Left kidney (tissue), 1 donor: ENCODE measurements at regions not wholly inside any gene's neighbourhood (a gene's known extent, or its start where the extent isn't known, plus 50 kb on each side); places are given as distances from the start of the nearest gene placed in this dataset.
A peak's percentile ranks its signal among the peaks of the same experiment; 100 is the strongest.
"Not testable (repeated sequence)": the region's sequence is repeated elsewhere in the genome, so short reads cannot be mapped to it uniquely, and the experiment has no call there.

Experiments
- DNase-seq: peaks from one replicate; pipeline ENCODE4 v3.0.0-alpha.2; 2013

DNA sequence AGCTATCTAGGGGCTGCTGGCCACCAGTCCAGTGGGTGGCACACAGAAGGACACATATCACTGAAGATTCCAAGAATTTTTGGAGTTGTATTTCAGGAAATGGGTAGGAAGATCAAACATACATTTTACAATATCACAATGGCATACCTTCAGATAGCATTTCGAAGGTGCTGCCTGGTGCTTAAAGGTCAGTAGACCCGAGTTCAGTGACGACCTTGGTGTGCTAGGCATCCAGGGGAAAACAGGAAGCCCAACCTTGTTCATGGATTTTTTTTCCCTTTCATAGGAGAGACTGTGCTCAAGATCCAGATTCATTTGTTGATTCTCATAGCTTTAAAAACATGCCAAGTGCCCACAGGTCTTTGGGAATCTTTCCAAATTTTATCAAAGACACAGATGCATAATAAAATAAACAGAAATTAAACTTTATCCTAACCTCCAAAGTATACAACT lies 51.0 kb upstream of the RCBTB2 start:
- no peak for DNase-seq

DNA sequence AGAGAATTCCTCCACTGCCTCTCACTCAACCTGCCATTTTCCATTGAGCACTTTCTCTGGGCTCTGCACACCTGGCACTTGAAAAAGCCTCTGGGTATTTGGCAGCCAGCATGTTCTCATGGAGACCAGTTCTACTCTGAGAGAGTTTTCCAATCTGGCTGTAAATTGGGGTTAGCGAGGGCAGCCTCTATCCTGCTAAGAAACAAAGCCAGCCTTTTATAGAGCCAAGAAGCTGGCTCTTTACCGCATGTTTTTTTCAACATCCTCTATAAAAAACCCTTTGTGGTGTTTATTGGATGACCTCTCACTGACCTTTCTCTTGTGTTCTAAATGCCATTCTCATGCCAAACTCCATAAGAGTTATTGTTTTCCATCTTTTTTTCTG lies 52.6 kb upstream of the RCBTB2 start:
- peak; percentile 36 for DNase-seq

DNA sequence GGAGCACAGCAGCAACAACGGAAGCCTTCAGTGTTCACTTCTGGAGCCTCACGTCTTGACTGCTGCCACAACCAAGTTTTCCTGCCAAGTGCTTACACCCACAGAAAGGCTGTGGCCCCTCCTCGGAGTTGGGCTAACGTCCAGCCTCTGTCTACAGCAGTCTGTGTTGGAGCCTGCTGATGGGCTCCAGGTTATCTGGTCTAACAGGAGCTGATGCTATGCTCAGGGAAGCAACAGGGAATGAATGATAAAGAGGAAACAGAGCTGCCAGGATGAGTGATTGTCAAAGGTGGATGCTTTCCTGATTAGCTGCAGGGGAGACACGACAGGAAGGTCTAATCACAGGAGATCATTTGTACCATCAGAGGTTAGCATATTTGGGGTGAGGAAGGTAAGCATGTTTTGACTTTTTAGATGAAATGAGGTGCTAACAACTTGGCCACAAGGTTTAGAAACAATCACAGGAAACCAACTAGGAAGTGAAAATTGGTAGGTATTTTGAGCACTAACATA lies 53.8 kb upstream of the RCBTB2 start:
- no peak for DNase-seq

DNA sequence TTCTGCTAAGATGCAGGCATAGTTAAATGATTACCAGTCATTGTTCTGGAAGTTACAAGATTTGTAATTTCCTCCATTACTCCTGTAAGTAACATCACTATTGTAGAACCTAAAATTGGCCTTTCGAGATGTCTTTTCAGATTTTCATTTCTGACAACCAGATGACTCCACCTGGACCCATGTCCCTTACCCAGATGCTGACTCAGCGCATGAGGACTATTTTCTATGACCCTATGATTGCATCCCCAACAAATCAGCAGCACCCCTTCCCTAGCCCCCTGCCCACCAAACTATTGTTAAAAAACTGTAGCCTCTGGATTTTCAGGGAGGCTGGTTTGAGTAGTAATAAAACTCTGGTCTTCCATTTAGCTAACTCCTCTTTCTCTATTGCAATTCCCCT lies 55.2 kb upstream of the RCBTB2 start:
- no peak for DNase-seq

DNA sequence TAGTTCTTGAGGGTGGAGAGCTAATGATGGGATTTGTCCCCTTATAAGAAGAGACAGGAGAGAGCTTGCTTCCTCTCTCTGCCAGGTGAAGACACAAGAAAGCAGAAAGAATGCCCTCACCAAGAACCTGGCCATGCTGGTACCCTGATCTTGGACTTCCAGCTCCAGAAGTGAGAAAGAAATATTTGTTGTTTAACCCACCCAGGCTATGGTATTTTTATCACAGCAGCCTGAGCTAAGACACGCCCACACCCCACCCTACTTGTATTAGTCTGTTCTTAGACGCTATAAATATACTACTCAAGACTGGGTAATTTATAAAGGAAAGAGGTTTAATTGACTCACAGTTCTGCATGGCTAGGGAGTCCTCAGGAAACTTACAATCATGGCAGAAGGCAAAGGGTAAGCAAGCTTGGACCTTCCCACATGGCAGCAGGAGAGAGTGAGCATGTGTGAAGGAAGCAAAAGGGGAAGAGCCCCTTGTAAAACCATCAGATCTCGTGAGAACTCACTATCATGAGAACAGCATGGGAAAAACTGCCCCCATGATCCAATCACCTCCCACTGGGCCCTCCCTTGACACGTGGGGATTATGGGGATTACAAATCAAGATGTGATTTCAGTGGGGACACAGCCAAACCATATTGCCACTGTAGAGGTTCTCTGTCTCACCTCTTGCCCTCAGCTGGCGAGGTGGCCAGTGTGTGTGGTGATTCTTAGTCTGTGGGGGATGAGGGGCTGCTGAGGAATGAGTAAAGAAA lies 57.4 kb upstream of the RCBTB2 start:
- DNase-seq = no peak

DNA sequence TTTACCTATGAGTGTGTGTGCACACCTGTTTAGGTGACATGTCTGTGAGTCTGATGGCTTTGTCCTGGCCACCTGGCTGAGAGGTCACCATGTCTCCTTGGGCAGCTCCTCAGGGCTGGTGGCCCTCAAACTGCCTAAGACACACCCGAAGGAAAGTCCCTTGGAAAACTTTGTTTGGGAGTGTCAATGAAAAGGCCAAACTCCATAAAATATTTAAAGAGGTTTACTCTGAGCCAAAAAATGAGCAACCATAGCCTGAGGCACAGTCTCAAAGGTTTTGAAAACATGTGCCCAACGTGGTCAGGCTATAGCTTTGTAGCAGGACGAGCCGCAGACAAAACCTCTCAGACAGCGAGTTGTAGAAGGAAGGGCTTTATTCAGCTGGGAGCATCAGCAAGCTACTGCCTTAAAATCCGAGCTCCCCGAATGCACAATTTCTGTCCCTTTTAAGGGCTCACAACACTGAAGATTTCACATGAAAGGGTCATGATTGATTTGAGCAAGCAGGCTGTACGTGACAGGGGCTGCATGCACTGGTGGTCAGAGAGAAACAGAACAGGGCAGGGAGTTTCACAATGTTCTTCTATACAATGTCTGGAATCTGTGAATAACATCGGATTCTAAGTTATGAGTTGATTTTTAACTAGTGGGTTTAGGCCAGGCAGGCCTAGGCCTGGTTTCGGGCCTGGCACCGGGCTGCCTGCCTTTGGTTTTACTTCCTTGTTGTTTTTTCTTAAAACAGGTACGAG lies 58.4 kb upstream of the RCBTB2 start:
- not testable (repeated sequence) for DNase-seq

DNA sequence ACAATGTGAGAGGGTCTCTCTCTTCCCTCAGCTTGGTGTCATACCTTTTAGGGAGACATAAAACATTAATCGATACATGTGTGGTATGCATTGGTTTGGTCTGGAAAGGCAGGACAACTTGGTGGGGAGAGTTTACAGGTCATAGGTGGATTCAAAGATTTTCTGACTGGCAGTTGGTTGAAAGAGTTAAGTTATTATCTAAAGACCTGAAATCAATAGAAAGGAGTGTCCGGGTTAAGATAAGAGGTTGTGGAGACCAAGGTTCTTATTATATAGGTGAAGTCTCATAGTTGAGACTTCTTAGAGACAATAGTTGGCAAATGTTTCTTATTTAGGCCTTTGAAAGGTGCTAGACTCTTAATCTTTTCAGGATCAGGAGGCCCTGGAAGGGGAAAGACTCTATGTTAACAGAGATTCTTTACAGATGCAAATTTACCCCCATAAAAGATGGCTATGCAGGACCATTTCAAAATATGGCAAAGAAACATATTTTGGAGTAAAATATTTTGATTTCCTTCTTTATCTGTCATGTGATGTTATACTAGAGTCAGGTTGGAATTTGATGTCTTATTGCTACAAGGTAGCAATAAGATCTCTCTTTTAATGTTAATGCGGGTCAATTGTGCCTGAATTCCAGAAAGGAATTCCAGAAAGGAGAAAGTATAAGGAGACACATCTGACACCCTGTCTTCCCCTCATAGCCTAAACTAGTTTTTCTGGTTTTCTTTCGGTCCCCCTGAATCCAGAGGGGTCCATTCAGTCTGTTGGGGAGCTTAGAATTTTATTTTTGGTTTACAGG lies 59.2 kb upstream of the RCBTB2 start:
- no peak for DNase-seq

DNA sequence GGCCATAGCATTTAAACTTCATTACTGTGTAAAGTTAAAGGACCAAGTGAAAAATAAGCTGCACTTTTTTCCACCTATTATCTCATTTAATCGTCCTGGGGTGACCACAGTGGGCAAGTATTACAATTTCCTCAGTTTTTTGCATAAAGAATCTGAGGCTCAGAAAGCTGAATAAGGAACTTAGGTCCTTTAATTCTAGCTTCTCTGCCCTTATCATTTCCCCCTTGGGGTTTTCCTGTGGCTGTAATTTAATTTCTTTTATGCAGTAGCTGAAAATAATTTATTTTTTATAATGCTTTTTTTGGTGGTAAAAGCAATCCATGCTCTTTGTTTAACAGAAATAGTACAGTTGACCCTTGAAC lies 59.8 kb upstream of the RCBTB2 start:
- DNase-seq = no peak

DNA sequence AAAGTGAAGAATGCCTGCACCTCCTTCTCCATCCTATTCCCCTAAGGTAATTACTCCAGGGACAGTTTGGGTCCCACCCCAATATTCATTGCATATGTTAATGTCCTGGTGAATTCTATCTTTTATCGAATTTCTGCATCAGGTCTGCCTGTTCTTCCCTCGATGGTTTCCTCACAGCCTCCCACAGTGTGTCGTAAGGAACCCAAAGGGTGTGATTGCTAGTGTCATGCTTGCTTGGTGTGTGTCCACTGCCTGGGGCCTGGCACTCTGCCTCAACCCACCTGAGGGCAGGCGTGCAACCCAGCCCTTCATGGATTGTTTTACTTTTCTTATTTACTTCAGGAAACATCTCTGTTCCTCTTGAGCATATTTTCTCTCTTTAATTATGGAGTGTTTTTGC lies 60.2 kb upstream of the CYSLTR2 start:
- DNase-seq = no peak

DNA sequence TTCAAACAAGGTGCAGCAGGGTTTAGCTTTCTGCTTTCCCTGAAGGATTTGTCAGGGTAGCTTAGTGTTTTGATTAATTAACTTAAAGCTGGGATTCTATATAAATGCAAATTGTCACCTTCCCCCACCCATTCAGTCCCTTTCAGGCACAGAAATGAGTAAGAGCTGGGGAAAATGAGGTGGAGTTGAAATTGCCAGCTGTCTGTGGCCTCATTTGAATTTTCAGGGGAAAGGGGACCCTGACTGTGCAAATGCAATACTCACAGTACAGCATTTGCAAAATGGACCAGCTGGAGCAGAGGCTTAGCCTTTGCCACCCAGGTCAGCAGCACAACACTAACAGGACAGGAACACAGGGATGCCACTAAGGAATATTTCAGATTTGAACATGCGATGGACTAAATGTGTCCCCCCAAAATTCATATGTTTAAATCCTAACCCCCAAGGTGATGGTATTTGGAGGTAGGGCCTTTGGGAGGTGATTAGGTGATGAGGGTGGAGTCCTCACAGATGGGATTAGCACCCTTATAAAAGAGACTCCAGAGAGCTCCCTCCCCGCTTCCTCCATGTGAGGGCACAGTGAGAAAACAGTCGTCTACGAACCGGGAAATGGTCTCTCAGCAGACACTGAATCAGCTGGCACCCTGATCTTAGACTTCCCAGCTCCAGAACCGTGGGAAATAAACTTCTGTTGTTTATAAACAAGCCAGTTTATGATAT lies 59.5 kb upstream of the CYSLTR2 start:
- no peak for DNase-seq

DNA sequence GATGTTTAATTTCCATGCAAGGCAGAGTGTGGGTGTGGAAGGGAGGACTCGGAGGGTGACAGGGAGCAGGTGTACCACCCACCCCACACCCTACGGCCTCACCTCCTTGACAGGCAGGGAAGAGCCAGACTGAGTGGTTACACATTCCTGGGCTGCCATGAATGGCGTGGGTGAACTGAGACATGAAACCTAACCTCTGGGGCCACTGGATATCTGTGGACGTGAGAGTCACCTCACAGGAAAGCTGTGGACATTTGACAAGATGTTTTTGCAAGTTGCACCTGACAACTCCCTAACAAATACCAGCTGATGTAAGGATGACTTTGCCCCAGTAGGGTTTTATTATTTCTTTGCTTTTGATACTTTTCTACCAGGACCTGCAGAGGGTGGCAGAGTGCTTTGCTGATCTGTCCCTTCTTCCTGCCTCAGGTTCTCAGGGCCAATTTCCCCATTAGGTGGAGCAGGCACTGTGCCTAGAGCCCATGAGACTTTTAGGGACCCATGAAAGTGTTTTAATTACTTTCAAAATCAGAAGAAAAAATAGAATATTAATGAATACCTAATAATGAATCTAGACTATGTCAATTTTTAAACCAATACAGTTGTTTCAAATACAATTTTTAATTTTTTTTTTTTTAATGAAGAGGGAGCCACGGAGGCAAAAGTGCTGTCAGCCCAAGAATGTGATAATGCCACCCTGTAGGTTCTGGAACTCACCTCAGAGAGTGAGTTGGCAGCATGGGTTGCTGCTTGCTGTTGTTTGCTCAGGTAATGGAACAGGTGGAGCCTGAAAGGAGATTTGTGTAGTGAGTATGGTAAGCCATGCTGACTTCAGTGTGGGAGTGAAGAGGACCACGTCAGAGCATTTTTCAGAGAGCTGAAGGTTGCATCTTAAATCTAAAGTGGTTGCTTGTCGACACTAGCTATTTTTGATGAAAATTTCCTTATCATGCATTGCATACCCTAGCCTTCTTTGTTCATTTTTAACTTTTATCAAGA lies 58.0 kb upstream of the CYSLTR2 start:
- DNase-seq = peak; percentile 62

DNA sequence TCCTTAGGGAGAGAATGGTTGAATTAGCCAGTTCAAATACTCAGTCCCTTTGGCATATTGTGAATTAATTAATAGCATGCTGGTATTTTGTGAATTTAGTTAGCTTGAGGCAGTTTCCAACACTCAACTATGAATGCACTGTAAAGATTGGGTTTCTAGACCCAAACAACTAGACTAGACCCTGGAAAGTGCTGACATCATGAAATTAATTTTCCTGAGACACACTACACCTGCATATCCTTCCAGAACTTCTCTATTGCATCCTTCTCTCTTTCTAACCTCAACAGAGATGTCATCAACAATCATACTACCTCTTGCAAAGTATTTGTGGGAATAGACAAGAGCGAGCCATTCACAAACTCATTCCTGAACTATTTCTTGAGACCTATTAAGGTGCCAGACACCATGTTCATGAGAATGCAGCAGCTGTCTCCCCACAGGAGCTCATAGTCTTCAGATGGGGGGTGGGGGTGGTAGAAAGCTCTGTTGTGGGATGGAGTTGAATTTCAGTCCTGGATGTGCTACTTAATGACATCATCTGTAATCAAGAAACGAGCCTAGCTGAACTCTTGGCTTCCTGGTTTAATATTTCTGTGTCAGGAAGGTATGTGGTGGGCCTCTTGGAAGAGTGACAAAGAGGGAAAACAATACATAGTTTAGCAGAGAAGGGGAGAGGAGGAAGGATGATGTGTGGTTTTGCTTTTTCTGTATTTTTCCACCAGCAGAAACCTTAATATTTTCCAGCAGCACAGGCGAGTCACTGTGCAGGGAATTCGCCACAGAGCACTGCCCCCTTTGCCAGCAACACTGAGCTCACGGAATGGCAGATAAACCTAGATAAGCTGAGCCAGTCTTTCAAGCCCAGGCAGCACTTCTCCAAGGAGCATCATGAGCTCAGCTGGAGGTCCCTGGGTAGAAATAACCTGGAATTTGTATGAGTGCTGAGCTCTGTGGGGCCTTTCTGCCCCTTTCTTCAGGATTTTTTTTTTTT lies 53.1 kb upstream of the CYSLTR2 start:
- peak; percentile 76 for DNase-seq

DNA sequence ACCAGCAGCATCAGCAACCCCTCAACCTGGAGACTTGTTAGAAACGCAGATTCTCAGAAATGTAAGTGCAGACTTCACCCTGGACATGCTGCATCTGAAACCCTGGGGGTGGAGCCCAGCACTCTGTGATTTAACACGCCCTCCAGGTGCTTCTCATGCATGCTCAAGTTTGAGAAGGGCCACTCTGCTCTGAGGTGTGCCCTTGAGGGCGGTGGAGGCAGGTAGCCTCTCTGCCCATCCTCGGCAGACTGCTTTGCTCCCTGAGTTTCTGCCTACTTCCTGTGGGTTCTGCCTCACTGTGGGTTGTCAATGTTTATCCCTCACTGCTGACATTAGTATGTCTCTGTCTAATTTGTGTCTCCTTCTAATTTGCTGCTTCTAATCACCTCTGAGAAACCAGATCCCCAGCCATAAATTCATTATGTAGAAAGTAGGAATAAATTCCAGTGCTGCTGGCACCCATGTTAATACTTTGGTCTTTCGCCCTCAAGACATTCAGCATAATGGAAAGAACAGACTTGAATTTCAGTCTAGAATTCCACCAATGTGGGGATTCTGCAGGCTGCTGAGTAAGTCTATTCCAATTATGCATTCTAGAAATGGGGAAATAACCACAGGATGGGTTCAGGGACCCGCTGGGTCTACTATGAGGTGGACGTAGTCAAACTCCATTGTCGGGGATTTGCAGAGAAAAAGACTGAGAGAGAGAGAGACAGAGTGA lies 51.3 kb upstream of the CYSLTR2 start:
- DNase-seq = no peak

DNA sequence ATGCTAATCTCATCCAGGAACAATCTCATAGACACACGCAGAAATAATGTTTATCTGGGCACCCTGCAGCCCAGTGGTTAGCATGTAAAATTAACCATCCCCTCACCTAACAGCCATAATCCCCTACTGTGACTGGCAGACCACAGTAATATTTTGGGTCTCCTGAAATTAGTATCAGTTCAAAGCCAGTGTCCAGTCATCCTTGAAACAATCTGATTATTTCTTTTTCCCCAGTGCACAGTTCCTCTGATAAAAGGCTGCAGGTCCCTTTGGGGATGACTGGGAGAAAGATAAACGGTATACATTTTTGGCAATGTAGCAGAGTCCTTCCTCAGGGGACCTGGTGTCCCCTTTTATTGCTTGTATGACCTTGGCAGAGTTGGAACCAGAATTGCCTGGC lies 50.4 kb upstream of the CYSLTR2 start:
- DNase-seq = no peak
